Kidney (tissue), 13 donors: ENCODE measurements at regions not wholly inside any gene's neighbourhood (a gene's known extent, or its start where the extent isn't known, plus 50 kb on each side); places are given as distances from the start of the nearest gene placed in this dataset.

Experiments
- DNase-seq, 5 donors: peaks; one replicate each; pipeline ENCODE4 v3.0.0-alpha.2; 2013 to 2020
- FAIRE-seq: peaks from 2 replicates; lab custom pipeline; 2012; peaks lifted over from hg19 to GRCh38; lab: Jason Lieb, UNC
- H3K27ac ChIP-seq, 2 donors: one replicate each; pipeline ENCODE4 v1.7.0; 2013; ENCODE audit warnings: low read depth in 2 of 2, low read length in 2 of 2, inconsistent platforms in 1 of 2
- H3K27me3 ChIP-seq: one replicate; pipeline ENCODE4 v1.7.1; 2013; ENCODE audit warnings: low read length, inconsistent platforms; ENCODE audit not compliant: control insufficient read depth, insufficient read depth
- H3K36me3 ChIP-seq, 3 donors: one replicate each; pipeline versions ENCODE4 v1.7.0 to v1.7.1; 2013; ENCODE audit warnings: low read length in 3 of 3, control low read depth in 1 of 3, inconsistent platforms in 1 of 3; ENCODE audit not compliant: insufficient read depth in 3 of 3, control insufficient read depth in 2 of 3
- H3K4me1 ChIP-seq, 3 donors: one replicate each; pipeline versions ENCODE4 v1.7.0 to v1.7.1; 2013; ENCODE audit warnings: low read length in 3 of 3, inconsistent platforms in 1 of 3, low read depth in 1 of 3; ENCODE audit not compliant: control insufficient read depth in 2 of 3, insufficient read depth in 2 of 3
- H3K4me3 ChIP-seq, 3 donors: one replicate each; pipeline versions ENCODE4 v1.7.0 to v1.8.1; 2013; ENCODE audit warnings: low read length in 3 of 3, control low read depth in 1 of 3, inconsistent platforms in 1 of 3
- H3K9ac ChIP-seq, 3 donors: one replicate each; pipeline versions ENCODE4 v1.7.0 to v1.7.1; 2013; ENCODE audit warnings: low read length in 3 of 3, control low read depth in 1 of 3, inconsistent platforms in 1 of 3
- H3K9me3 ChIP-seq, 3 donors: one replicate each; pipeline versions ENCODE4 v1.7.0 to v1.7.1; 2013; ENCODE audit warnings: low read length in 3 of 3, control low read depth in 1 of 3, inconsistent platforms in 1 of 3; ENCODE audit not compliant: control insufficient read depth in 2 of 3, insufficient read depth in 1 of 3
- CTCF ChIP-seq: IDR thresholded peaks from 3 replicates; pipeline ENCODE4 v1.5.1; 2012; ENCODE audit warnings: mild to moderate bottlenecking, moderate library complexity, borderline replicate concordance; ENCODE audit not compliant: insufficient read depth; ENCODE audit errors: extremely low read depth
- intact Hi-C: fragments of 100-400 bp; cut with DNase I; formaldehyde crosslinking; loops from one replicate; pipeline ENCODE4 v1.11.1; 2022
- donor health status: control.
- donor health status: control.
- donor health status: control.
- donor health status: control.
- donor health status: control.
- donor health status: DM: yes; HTN: yes; CAD: no.
- donor health status: Normal renal cell carcinoma (clear cell type).

DNA sequence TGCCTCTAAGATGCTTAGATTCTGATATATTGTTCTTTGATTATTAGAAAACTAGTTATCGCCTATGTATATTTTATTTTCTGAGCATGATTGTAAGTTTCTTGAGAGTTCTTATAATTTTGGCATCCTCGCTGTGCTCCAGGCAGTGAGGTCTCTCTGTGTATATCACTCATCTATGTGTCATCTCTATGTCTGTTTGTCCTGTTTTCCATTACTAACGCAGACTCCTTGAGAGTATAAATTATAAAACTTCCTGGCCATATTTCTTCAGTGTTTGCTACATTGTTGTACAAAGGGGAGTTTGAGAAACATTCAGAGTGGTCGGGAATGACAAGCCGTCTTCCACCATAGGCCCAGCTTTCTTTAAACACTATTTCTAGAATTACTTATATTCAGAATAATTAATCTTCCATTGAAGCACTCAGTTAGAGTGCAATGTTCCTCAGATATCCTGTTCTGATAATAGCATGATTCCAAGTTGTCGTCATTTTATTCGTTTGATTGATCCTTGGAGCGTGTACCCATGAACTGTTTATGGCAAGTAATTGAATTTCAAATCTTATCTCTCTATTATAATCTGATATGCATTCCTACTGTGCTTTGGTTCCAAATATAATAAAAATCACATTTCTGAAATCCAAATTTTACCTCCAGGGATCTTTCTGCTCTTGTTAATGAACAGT is 206.6 kb downstream of the BAMBI start:
- no peak for TF ChIP-seq CTCF
- Histone ChIP-seq H3K9me3 (no peaks in the 10 kb centered on the region), H3K36me3 (no peaks in the 10 kb centered on the region), H3K27me3 (no peaks in the 10 kb centered on the region), H3K27ac (no peak overlapping the region), H3K4me3 (no peak overlapping the region), H3K9ac (no peak overlapping the region), H3K4me1 (peaks cover 0 to 2% (median 0%) of the 10 kb centered on the region in 3 donors)
- FAIRE-seq (no peak), DNase-seq (no peak)
- intact Hi-C loops: no loop called here

DNA sequence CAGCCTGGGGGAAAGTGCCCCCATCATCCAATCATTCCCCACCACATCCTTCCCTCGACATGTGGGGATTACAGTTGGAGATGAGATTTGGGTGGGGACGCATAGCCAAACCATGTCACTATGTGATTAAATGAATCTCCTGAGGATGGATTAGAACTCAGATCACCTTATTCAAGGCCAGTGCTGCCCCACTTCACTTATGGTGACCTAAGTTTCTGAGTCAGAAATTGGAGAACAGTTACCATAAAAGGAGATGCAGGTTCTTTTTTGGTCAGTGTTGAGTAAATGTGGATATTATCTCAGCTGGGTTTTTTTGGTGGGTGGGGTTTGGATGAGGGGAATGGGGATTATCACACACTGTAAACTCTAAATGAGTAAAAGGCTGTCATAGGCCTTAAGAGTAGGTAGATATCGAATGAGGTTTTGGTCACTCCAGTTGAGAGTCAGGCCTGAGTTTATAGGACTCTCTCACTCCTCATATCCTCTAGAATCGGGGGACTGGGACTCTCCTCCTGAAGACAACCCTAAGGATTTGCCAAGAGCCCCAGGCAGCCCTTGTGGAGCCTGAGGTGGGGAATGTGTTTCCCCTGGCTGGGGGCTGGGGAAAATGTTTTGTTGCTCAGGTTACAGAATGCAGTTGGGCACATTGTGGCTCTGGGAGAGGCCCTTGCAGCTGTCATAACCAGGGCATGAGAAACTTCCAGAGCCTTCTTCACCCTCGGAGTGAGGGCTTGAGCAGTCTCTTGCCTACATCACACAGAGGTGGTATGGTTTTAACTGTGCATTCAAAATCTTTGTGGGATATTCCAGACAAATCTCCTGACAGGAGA is 213.0 kb downstream of the BAMBI start:
- H3K27me3 ChIP-seq: no peaks in the 10 kb centered on the region
- H3K36me3 ChIP-seq: no peaks in the 10 kb centered on the region
- H3K9ac ChIP-seq: no peak overlapping the region
- no peak overlapping the region for H3K27ac ChIP-seq
- DNase-seq (no peak), FAIRE-seq (no peak)
- H3K4me3 ChIP-seq: no peak overlapping the region
- no peaks in the 10 kb centered on the region for H3K9me3 ChIP-seq
- no peak for TF ChIP-seq CTCF
- H3K4me1 ChIP-seq: no peaks in the 10 kb centered on the region
- intact Hi-C loops: no loop called here

- no peaks in the 10 kb centered on the region for H3K4me1 ChIP-seq
- H3K4me3 ChIP-seq: no peak overlapping the region
- H3K27me3 ChIP-seq: no peaks in the 10 kb centered on the region
- FAIRE-seq: no peak
- no peak overlapping the region for H3K27ac ChIP-seq
- TF ChIP-seq CTCF: no peak
- H3K9me3 ChIP-seq: no peaks in the 10 kb centered on the region
- no peak overlapping the region for H3K9ac ChIP-seq
- H3K36me3 ChIP-seq: no peaks in the 10 kb centered on the region
- intact Hi-C loops: no loop called here
- DNase-seq: no peak
Measured at GRCh38 chr10:28891058-28891713, 213.9 kb downstream of the BAMBI start.
